HG03095 (cell line): ENCODE measurements at regions not wholly inside any gene's neighbourhood (a gene's known extent, or its start where the extent isn't known, plus 50 kb on each side); places are given as distances from the start of the nearest gene placed in this dataset.
"Not testable (repeated sequence)": the region's sequence is repeated elsewhere in the genome, so short reads cannot be mapped to it uniquely, and the experiment has no call there.

Source experiments
- ATAC-seq: cut with Tn5 transposase; IDR thresholded peaks from one replicate; pipeline ENCODE4 v1.9.1; 2021; ENCODE audit warnings: moderate library complexity; ENCODE audit not compliant: unreplicated experiment

DNA sequence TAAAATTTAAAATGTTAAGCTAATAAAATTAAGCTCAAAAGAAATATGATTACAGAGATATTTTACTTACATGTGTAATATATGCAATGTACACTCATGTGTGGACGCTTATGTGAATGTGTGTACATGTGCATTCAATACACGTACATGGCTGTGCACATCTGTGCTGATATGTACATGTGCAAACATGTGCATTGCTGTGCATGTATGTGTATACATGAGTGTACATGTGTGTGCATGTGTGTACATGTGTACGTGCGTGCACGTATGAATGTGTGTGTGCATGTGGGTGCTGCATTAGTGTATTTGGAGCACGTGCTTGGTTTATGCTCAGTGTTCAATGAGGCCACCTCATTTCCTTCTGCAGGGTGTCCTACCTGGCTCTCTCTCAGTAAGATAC is 88.2 kb upstream of the TMEM18 start:
- ATAC-seq: no peak

DNA sequence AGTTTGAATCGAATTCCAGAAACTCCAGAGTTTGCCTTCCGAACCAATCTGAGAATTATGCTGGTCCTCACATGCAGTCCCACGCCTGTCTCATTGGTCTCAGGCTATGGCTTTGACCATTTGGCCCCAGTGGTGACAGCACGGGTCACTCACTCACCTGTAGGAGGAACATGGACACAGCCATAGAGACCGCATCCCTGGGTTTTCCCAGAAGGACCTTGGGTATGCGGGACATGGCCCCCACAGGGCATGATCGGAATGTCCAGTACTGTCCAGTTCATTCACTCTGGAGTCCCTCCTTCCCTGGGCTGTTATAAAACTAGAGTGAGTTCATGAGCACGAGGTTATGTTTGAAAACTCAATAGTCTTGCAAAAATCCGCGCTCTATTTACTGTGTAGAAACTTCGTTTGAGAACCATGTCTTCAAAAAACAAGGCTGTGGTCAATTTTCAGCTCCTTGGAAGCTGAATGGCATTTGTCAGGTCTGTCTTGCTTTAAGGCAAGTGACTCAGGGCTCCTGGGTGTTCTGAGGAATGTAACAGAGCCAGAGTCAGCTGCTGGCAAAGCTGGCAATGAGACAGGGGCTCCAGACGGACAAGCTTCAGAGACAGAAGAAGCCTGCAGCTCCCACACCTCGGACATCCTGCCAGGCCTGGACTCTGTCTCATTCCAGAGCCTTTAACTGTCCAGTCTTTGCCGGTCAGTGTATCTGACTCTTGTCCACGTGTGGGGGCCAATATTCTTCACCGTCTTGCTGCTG is 86.7 kb upstream of the TMEM18 start:
- no peak for ATAC-seq

DNA sequence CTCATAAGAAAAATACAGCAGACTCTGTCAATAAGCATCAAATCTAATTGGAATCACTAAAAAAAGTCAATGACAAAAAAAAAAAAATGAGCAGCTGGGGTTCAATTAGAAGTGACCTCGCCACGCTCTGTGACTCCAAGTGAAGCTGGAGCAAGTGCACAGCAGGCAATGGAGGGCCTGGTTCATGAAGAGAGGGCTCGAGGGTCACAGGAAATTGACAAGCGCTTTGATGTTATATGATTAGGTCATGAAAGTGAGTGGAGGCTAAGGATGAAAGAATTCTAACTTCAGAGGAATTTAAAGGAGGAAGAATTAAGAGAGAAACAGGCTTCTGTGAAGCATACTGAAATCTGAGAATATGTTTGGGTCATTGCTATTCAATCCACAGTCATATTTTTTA is 85.4 kb upstream of the TMEM18 start:
- ATAC-seq: no peak

DNA sequence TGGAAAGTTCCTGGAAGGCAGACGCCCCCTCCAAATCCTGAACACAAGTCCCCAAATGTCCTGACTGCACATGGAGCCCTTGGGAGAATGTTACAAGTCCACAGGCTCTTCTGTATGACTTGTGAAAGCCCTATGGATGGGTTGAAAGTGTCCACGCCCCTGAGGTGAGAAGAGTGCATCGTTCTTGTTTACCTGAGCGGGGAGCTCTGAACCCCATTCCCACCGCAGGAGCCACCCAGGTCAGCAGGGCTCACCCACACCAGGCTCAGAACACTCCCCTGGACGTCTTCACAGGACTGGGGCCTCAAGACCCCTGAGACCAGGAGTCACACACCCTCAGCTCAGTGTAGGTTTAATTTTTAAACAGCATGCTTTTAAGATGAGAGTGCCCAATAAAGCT is 84.2 kb upstream of the TMEM18 start:
- ATAC-seq: no peak

DNA sequence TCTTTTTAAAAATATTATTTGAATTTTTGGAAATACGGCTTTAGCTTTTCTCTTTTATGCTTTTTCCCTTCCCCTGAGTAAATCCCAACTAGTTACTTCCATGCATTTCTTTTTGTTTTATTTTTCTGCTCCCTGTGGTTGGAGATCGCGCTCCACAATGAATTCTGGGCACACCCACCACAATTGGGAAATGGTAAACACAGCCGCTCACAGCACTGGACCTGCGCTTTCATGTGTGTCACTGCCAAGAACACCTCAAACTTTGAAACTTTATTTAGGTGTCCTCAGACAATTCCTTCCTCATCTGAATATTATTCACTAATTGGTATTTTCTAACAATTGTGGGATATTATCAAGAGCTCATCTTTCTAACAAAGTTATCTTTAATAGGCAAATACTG is 82.8 kb upstream of the TMEM18 start:
- ATAC-seq: no peak

DNA sequence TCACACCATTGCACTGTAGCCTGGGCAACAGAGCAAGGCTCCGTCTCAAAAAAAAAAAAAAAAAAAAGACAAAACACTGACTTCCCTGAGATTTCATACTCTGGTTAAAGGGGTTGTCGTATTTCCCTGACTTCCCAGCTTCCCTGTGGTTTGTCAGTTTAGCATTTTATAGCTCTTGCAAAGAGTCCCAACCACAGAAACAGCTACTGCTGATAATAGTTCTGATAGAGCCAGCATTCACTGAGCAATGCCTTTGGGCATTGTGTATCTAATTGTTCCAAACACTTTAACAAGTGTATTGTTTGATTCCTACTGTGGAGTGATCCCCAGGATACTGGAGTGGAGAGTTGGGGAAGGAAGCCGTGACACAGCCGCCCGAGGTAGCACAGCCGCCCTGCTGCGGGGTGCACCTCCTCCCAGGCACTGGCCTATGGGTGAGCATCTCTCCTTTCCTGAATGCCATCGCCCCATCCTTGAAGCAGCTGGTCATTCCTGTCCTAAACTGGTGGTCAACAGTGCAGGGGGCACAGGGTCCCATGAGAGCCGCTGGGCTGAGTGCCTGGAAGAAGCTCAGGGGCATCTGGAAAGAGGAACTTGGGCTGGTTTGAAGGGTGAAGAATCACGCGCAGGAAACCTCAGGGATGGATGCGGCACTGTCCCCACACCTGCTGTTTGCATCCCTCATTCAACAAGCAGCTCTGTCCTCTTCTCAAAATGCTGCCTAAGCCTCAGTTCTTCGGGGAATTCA is 81.0 kb upstream of the TMEM18 start:
- ATAC-seq: no peak

DNA sequence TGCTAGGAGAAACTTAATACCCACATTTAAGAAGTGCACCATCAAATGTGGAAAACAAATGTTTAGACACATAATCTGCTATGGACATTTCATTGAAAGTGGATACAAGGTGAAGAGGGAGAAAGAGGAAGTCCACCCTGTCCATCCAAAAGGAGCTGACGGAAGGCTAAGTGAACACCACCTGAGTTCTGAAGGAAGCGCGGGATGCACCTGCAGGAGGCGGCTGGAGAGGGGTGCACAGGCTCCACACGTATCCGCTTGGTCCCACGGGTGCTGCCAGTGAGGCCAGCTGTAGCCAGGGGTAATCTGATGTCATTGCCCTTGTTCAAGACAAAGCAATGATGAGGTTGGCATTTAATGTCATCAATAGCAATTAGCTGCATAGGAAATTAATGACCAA is 75.9 kb upstream of the TMEM18 start:
- no peak for ATAC-seq

DNA sequence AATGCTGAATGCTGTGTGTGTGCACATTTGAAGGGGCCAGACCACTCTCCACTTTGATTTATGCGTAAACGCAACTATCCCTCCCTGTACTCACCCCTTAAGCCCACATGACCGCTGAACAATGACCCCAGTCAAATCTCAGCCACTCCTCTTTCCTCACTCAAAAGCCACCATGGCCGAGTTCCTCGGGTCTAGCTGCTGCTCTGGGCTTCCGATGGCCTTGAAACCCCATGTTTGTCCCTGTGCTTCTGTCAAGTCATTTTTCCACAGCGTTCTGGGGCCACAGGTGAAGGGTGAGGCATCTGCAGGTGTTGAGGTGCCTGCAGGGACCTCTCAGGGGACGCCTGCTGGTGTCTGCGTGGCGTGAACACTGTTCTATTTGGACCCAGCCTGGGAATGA is 74.3 kb upstream of the TMEM18 start:
- no peak for ATAC-seq

DNA sequence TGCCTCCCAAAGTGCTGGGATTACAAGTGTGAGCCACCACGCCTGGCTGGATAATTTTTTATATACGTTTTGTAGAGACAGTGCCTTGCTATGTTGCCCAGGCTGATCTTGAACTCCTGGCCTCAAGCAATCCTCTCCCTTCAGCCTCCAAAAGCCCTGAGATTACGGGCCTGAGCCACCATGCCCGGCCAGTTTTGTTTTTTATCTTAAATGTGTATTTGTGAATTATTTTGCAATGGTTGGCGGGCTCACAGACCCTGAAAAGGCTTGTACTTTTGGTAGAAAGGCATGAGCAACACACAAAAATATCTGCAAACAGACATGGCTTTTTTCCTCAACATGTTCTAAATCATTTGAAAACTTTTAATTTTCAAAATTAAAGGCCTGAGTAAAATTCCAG is 73.4 kb upstream of the TMEM18 start:
- ATAC-seq: no peak

DNA sequence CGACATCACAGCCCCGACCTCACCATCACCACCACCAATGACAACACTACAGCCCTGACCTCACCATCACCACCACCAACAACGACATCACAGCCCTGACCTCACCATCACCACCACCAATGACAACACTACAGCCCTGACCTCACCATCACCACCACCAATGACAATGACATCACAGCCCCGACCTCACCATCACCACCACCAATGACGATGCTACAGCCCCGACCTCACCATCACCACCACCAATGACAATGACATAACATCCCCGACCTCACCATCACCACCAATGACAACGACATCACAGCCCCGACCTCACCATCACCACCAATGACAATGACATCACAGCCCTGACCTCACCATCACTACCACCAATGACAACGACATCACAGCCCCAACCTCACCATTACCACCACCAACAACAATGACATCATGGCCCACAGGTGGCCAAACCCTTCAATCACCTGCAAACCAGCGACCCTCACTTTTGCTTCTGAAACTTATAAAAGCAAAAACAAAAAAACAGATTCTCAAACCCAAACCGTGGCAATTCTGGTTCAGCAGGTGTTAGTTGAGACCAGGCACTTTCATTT is 70.7 kb upstream of the TMEM18 start:
- no peak for ATAC-seq

DNA sequence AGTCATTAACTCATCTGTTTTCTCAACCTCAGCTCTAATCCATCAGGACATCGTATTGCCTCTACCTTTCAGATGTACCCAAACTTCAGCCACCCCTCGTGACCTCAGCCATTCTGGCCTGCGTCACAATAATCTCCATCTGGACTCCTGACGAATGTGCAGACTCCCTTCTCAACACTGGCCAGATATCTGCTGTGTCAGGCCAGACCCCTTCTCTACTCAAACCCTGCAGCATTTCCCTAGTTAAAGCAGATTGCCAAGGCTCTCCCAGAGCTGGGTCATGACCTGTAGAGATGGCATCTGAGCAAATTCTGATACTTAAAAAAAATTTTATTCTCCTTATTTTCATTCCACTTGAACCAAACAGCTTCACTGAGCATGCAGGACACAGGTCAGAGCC is 69.5 kb upstream of the TMEM18 start:
- no peak for ATAC-seq

DNA sequence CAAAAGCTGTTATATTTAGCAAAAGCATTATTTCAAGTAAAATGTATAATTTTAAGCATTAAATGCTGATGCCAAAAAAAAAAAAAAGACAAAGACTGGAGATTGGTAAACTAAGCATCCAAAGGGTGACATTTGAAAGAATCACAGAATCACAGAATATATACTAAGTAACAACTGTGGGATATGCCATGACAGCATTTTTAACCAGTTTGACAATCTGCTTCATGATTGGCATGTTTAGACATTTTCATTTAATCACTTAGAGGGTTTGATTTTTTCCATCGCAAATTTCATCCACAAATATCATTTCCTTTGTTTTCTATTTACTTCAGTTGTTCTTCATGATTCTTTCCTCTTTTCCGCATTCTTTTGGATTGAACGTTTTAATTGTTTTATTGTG is 66.9 kb upstream of the TMEM18 start:
- no peak for ATAC-seq

DNA sequence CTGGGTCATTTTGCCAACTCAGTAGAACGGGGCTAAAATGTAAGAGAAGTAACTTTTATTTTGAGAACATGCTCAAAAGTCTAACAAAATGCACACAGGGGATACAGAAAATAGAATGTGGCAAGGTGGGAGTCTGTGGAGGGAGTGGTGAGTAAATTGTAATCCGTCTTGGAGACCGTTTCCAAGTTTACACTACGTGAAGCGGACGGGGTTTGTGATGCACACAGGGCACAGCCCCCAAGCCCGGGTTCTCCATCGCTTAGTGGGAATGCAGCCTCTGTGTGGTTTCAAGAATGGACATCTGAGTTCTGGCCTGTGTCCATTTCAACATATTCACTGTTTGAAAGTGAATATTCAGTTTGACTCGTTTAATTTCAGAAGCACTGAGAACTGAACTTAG is 65.0 kb upstream of the TMEM18 start:
- no peak for ATAC-seq

DNA sequence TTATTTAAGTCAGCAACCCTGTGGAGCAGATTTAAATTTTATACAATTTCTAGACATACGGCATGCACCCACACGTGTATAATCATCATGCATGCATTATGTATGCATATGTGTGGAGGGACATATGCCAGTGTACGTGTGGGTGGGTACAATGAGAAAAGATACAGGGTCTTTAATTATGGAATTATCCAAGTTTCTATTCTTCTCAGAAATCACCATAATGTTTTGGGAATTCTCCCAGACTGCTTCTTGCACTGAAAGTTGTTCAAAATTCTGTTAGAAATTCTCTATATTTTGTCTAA is 63.9 kb upstream of the TMEM18 start:
- no peak for ATAC-seq

DNA sequence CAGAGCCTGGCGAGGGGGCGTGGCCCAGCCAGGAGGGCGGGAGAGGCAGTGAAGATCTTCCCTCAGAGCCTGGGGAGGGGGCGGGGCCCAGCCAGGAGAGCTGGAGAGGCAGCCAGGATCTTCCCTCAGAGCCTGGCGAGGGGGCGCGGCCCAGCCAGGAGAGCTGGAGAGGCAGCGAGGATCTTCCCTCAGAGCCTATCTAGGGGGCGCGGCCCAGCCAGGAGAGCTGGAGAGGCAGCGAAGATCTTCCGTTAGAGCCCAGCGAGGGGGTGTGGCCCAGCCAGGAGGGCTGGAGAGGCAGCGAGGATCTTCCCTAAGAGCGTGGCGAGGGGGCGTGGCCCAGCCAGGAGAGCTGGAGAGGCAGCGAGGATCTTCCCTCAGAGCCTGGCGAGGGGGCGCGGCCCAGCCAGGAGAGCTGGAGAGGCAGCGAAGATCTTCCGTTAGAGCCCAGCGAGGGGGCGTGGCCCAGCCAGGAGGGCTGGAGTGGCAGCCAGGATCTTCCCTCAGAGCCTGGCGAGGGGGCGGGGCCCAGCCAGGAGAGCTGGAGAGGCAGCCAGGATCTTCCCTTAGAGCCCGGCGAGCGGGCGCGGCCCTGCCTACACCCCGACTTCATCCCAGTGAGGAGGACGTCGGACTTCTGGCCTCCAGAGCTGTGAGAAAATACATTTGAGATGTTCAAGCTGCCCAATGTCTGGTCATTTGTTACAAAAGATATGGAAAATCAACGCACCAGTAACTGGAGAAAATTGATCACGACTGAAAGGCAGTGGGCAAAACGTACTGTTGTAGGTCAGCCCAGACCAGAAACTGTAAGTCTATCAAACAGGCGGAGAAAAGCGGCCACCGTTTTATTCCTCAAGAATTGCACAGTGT is 63.4 kb upstream of the TMEM18 start:
- peak; percentile 59 for ATAC-seq

DNA sequence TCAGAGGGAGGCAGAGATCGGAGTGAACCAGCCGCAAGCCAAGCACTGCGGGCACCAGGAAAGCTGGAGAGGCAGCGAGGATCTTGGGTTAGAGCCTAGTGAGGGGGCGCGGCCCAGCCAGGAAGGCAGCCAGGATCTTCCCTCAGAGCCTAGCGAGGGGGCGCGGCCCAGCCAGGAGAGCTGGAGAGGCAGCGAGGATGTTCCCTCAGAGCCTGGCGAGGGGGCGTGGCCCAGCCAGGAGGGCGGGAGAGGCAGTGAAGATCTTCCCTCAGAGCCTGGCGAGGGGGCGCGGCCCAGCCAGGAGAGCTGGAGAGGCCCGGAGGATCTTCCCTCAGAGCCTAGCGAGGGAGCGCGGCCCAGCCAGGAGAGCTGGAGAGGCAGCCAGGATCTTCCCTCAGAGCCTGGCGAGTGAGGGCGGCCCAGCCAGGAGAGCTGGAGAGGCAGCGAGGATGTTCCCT is 62.7 kb upstream of the TMEM18 start:
- not testable (repeated sequence) for ATAC-seq

DNA sequence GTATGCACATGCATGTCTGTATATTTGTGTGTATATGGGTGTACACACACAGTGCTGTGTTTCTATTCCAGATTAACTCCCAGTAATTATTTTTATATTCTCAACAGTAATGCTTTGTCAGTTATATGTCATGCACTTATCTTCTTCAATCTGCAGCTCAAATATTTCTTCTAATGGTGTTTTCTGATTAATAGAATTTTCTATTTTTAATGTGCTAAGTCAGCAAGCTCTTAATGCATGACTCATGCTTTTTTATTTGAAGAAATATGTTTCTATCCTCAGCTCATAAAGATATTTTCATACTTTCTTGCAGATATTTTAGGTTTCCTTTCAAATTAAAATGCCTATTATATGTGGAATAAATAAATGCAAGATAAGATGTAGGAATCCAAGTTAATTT is 59.7 kb upstream of the TMEM18 start:
- no peak for ATAC-seq

DNA sequence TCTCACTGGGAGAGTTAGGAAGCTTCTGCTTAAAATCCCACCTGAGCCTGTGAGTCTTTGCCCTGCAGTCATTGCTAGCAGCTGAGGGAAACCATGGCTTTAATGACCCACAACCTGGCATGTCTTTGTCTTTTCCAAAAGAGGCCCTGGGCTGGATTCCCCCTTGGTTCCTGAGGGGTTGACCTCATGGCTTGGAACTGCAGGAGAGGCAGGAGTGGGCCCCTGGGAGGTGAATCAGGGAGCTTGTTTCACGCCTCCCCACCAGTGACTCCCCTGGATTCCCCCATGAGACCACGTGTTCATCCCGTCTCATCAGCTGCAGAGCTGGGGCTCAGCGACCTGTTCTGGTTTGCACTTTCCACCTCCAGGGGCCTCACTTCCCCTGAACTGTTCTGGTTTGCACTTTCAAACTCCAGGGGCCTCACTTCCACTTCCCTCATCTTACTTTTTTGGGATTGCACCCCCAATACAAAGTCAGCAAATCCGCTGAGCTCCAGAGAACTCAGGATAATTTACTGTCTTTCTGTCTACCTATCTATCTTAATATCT is 58.5 kb upstream of the TMEM18 start:
- ATAC-seq: peak; percentile 58

DNA sequence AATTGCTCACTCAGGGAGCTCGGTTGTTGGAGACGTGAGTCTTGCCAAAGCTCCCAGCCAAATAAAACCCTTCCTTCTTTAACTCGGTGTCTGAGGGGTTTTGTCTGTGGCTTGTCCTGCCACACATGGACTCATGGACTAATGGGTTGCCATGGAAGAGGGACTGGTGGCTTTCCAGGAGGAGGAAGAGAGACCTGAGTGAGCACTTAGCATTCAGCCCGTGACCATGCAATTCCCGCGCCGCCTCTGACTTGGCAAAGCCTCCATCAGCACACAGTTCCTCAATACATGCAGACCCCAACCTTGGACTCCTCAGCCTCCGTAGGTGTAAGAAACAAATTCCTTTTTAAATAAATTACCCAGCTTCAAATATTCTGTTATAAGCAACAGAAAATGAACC is 57.3 kb upstream of the TMEM18 start:
- ATAC-seq: no peak

DNA sequence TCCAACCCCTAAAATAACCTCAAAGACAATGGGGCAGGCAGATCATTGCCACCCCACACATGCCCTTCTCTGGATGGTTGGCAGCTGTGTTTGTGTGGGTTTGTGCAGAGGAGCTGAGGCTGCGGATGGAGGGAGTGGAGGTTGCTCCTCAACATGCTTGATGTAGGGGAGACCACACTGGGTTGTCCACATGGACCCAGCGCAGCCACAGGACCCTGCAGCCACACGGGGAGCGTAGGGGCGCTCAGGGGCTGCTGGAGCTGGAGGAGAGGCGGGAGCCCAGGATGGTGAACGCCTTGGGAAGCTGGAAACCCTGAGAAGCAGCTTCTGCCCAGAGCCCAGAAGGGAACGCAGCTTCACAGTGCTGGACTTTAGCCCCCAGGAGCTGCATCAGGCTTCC is 56.3 kb upstream of the TMEM18 start:
- no peak for ATAC-seq

DNA sequence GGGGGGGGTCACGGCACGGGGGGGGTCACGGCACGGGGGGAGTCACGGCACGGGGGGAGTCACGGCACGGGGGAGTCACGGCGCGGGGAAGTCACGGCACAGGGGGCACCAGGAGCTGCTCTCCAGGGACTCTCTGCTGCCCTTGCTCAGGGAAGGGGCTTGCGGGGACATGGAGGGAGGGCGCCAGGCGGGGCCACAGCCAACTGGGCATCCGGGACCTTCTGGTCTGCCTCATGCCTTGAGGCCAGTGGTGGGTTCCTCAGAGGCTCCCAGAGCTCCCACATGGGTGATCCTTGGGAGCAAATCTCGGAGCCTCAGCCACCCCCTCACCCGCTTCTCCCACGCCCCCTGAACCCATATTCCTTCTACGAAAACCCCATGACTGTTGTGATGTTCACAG is 55.8 kb upstream of the TMEM18 start:
- ATAC-seq: no peak
